ENCODE measurements at regions not wholly inside any gene's neighbourhood (a gene's known extent, or its start where the extent isn't known, plus 50 kb on each side); places are given as distances from the start of the nearest gene placed in this dataset.

GRCh38 chr3:55128225-55128823, 200.5 kb upstream of the LRTM1 start:
- ChIA-PET CTCF (no interaction called here), POLR2A (no interaction called here)
- TF ChIP-seq CTCF (IDR thresholded peaks at IDR 0.05; ENCODE audit: control extremely low read depth, extremely low read depth, low read depth, missing control alignments) = no peak
- DNase-seq (ENCODE audit: extremely low spot score) = no peak

GRCh38 chr3:55127565-55127964, 199.7 kb upstream of the LRTM1 start:
- no peak for TF ChIP-seq CTCF (IDR thresholded peaks at IDR 0.05; ENCODE audit: control extremely low read depth, extremely low read depth, low read depth, missing control alignments)
- POLR2A ChIA-PET = no interaction called here
- DNase-seq (ENCODE audit: extremely low spot score) = no peak
- CTCF ChIA-PET = no interaction called here

DNA sequence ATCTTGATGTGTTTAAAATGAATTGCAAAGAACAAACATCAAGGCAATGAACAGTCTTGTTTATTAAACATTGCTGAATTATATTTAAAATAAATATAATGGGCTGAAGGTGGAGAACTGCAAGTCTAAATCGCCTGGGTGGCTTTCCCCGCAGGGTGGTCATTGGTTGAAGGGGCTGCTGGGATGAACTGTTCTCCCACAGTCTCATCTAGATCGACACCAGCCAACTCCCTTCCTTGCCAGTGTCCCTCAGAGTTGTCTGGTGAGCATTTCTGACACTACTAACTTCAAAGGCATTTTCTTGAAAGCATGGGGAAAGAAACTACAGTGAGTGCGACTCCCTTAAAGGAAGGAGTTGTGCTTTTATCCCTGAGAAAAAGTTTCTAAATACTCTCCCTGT, 196.5 kb upstream of the LRTM1 start:
- no peak for DNase-seq (ENCODE audit: extremely low spot score)
- POLR2A ChIA-PET = no interaction called here
- CTCF ChIA-PET = no interaction called here
- no peak for TF ChIP-seq CTCF (IDR thresholded peaks at IDR 0.05; ENCODE audit: control extremely low read depth, extremely low read depth, low read depth, missing control alignments)
